Prostate gland (tissue), 2 donors: ENCODE measurements at regions not wholly inside any gene's neighbourhood (a gene's known extent, or its start where the extent isn't known, plus 50 kb on each side); places are given as distances from the start of the nearest gene placed in this dataset.

Source experiments
- DNase-seq: peaks from one replicate; pipeline ENCODE4 v3.0.0-alpha.2; 2019; ENCODE audit warnings: low spot score
- H3K27ac ChIP-seq, 2 donors: fragments of 200-600 bp; sonication (generic); 2 replicates each; pipeline ENCODE4 v1.5.1; 2017 to 2019
- H3K27me3 ChIP-seq: fragments of 200-600 bp; sonication (generic); replicated peaks from 2 replicates; pipeline ENCODE4 v1.5.1; 2019; ENCODE audit not compliant: insufficient read depth
- H3K36me3 ChIP-seq, 2 donors: fragments of 200-600 bp; sonication (generic); 1 replicate in 1 of 2; 2 replicates in 1 of 2; pipeline versions ENCODE4 v1.5.1 to v1.8.1; 2017 to 2019
- H3K4me1 ChIP-seq: fragments of 200-600 bp; sonication (generic); replicated peaks from 2 replicates; pipeline ENCODE4 v1.5.1; 2019
- H3K4me3 ChIP-seq, 2 donors: fragments of 200-600 bp; sonication (generic); 2 replicates each; pipeline ENCODE4 v1.5.1; 2017 to 2019
- H3K9me3 ChIP-seq: fragments of 200-600 bp; sonication (generic); 2 replicates; pipeline ENCODE4 v1.5.1; 2017
- POLR2A ChIP-seq: fragments of 450-650 bp; IDR thresholded peaks from one replicate; pipeline ENCODE4 v1.6.1; 2016; ENCODE audit warnings: antibody characterized with exemption, mild to moderate bottlenecking
- POLR2AphosphoS5 ChIP-seq: sonication (generic); formaldehyde crosslinking; IDR thresholded peaks from one replicate; pipeline ENCODE4 v1.6.1; 2017; ENCODE audit warnings: antibody characterized with exemption
- WGBS: methylation state at CpG from one replicate; pipeline ENCODE4 v1.1.5; 2018; 5-methylcytosine and 5-hydroxymethylcytosine counted together
- intact Hi-C: fragments of 100-400 bp; cut with DNase I; formaldehyde crosslinking; loops from one replicate; pipeline ENCODE4 v1.14.2; 2022
- TF ChIP-seq, protein P1 (sequence below), 4 experiments: fragments of 200-600 bp in 2 of 4; fragments of 450-650 bp in 2 of 4; sonication (generic) in 2 of 4; IDR thresholded peaks; 1 replicate in 3 of 4; 2 replicates in 1 of 4; pipeline ENCODE4 v1.5.1; 2016 to 2019; ENCODE audit warnings: antibody characterized with exemption in 4 of 4, mild to moderate bottlenecking in 2 of 4, moderate library complexity in 2 of 4

DNA sequence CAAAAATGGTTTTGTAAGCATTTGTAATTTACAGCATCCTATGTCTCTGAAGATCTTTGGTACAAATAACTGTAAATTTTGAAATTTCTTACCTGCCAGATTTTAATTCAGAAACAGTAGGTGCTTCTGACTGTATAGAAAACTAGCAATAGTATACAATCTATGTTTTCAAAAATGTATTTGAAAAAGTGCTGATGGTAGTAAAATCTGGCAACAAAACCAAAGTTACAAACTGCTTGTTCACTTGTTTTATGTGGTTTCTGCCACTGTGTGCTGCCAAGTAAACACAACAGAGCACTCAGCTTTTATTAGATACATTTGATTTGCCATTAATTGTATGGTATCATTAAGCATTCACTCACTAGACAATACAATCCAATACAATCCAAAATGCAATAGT is 206.1 kb downstream of the CPE start:
- H3K9me3 ChIP-seq = no peaks in the 10 kb centered on the region
- no peaks in the 10 kb centered on the region for H3K36me3 ChIP-seq
- no peaks in the 10 kb centered on the region for H3K27me3 ChIP-seq
- no peak overlapping the region for H3K4me3 ChIP-seq
- intact Hi-C loops = no loop called here
- H3K4me1 ChIP-seq = no peaks in the 10 kb centered on the region
- no peak overlapping the region for H3K27ac ChIP-seq
- no peak for DNase-seq
- TF ChIP-seq, protein P1, sequence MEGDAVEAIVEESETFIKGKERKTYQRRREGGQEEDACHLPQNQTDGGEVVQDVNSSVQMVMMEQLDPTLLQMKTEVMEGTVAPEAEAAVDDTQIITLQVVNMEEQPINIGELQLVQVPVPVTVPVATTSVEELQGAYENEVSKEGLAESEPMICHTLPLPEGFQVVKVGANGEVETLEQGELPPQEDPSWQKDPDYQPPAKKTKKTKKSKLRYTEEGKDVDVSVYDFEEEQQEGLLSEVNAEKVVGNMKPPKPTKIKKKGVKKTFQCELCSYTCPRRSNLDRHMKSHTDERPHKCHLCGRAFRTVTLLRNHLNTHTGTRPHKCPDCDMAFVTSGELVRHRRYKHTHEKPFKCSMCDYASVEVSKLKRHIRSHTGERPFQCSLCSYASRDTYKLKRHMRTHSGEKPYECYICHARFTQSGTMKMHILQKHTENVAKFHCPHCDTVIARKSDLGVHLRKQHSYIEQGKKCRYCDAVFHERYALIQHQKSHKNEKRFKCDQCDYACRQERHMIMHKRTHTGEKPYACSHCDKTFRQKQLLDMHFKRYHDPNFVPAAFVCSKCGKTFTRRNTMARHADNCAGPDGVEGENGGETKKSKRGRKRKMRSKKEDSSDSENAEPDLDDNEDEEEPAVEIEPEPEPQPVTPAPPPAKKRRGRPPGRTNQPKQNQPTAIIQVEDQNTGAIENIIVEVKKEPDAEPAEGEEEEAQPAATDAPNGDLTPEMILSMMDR (IDR thresholded peaks at IDR 0.05) = no peak
- TF ChIP-seq POLR2A (no peak), POLR2AphosphoS5 (no peak)

- no peaks in the 10 kb centered on the region for H3K27me3 ChIP-seq
- intact Hi-C loops = no loop called here
- no peak for DNase-seq
- no peak overlapping the region for H3K27ac ChIP-seq
- TF ChIP-seq POLR2AphosphoS5 = no peak
- no peak overlapping the region for H3K4me3 ChIP-seq
- H3K4me1 ChIP-seq = no peaks in the 10 kb centered on the region
- no peaks in the 10 kb centered on the region for H3K9me3 ChIP-seq
- WGBS = 66% methylated on average over 7 of the region's 7 CpGs
- no peaks in the 10 kb centered on the region for H3K36me3 ChIP-seq
These were observed 209.9 kb downstream of the CPE start for GRCh38 chr4:165588534-165589315.

GRCh38 chr4:165592386-165592785 is 213.6 kb downstream of the CPE start:
- DNase-seq = no peak
- intact Hi-C loops = no loop called here
- Histone ChIP-seq H3K4me3 (no peak overlapping the region), H3K9me3 (no peaks in the 10 kb centered on the region), H3K4me1 (no peaks in the 10 kb centered on the region), H3K27ac (no peak overlapping the region), H3K27me3 (no peaks in the 10 kb centered on the region), H3K36me3 (no peaks in the 10 kb centered on the region)
- WGBS = 18% methylated on average over 2 of the region's 2 CpGs
- no peak for TF ChIP-seq POLR2AphosphoS5
- TF ChIP-seq POLR2A = no peak
- TF ChIP-seq, protein P1 (IDR thresholded peaks at IDR 0.05) = no peak

DNA sequence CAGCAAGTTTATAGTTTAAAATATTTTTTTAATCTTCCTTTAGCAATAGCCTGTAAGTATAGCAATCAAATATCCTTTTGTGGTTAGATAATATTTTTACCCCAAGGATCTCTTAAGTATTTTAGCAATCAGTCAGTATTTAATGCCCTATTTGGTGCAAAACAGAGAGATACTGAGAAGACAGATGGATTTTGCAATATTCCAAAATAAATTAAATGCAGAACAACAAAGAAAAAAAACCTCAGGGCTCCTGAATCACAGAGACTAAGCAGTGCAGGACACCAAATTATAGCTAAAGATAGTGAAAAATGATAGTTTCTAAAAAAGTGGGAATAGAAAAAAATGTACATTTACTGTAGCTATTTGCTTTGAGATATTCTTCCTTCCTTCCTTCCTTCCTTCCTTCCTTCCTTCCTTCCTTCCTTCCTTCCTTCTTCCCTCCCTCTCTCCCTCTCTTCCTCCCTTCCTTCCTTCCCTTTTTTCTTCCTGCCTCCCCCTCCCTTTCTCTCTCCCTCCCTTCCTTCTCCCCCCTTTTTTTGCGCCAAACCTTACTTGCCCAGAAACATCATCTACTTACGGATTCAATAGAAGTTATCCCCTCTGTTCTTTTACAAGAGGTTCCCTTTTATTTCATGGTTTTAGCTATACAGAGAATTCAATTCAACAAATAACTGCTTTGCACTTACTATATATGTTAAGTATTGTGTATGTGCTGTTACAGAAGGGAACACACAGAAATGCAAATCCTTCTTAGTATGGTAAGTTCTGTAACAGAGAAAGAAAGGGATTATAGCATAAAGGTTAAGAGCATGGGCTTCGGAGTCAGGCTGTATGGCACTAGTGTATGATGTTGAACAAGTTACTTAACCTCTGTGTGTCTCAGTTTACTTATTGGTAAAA is 219.0 kb downstream of the CPE start:
- Histone ChIP-seq H3K27ac (no peak overlapping the region), H3K27me3 (no peaks in the 10 kb centered on the region), H3K4me3 (no peak overlapping the region), H3K9me3 (no peaks in the 10 kb centered on the region), H3K4me1 (no peaks in the 10 kb centered on the region), H3K36me3 (no peaks in the 10 kb centered on the region)
- intact Hi-C loops = no loop called here
- no peak for DNase-seq
- 87% methylated on average over 3 of the region's 3 CpGs for WGBS
- TF ChIP-seq POLR2AphosphoS5 = no peak
- TF ChIP-seq, protein P1 (IDR thresholded peaks at IDR 0.05) = no peak
- TF ChIP-seq POLR2A = no peak

DNA sequence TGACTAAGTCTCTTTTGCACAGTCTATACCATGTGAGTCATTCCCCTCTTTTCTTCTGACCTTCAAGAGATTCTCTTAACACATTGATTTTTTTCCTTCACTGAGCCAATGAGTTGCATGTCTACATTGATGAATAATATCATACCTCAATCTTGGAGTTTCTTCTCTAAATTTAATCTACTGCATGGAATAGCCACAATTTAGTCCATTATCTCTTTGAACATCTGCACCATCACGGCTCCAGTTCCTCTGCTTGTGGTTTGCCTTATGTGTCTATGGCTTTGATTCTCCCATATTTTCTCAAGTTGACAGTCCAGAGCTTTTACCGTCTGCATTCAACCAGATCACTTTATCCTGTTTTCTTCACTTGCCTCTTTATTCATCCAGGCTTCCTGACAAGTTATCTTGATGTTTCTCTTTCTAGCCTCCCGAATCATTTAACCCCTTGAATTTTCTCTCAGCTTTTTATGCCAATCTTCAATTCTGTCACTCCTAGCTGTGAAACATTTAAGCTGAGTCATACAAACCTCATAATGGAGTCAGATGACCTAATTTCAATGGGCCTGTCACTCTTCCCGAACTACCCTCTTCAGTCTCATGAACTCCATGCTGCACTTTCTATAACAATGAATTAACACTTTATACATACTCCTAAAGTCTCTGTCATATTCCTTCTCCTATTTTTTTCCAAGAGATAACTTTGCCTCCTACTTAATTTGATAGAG is 222.3 kb downstream of the CPE start:
- DNase-seq = no peak
- H3K4me3 ChIP-seq = no peak overlapping the region
- TF ChIP-seq POLR2AphosphoS5 = no peak
- TF ChIP-seq, protein P1 (IDR thresholded peaks at IDR 0.05) = no peak
- no peak for TF ChIP-seq POLR2A
- no peaks in the 10 kb centered on the region for H3K27me3 ChIP-seq
- no peak overlapping the region for H3K27ac ChIP-seq
- H3K4me1 ChIP-seq = no peaks in the 10 kb centered on the region
- no peaks in the 10 kb centered on the region for H3K9me3 ChIP-seq
- 60% methylated on average over 4 of the region's 4 CpGs for WGBS
- intact Hi-C loops = no loop called here
- no peaks in the 10 kb centered on the region for H3K36me3 ChIP-seq
